IMR-90 (cell line): ENCODE measurements at regions not wholly inside any gene's neighbourhood (a gene's known extent, or its start where the extent isn't known, plus 50 kb on each side); places are given as distances from the start of the nearest gene placed in this dataset.

Experiments
- ATAC-seq: fragments of 200-7000 bp; cut with Tn5 transposase; 2 replicates; pipeline ENCODE4 v1.9.1; 2020; ENCODE audit warnings: low read depth, mild to moderate bottlenecking, moderate library complexity
- BruUV-seq: library from RNA; stranded (reverse); fragments of 400-500 nt; replicated peaks from 2 replicates; lab custom pipeline; 2021; lab: Mats Ljungman, UMichigan
- CTCF ChIA-PET: fragments of 300-600 bp; formaldehyde crosslinking; extraction: SDS; loops from one replicate; lab custom pipeline; 2021; ENCODE audit warnings: antibody characterized with exemption; lab: Yijun Ruan, JAX
- POLR2A ChIA-PET: fragments of 300-600 bp; sonication (Branson Sonifier 250); formaldehyde crosslinking; loops from one replicate; lab custom pipeline; 2022; ENCODE audit warnings: antibody characterized with exemption; ENCODE audit not compliant: unreplicated experiment; lab: Charles Lee
- DNase-seq: peaks from one replicate; pipeline ENCODE4 v3.0.0; 2013
- H2AFZ ChIP-seq: replicated peaks from 2 replicates; pipeline ENCODE3; 2013; ENCODE audit warnings: low read length, mild to moderate bottlenecking; ENCODE audit not compliant: poor library complexity
- H2AK5ac ChIP-seq: 2 replicates; pipeline ENCODE4 v1.6.1; 2013; ENCODE audit warnings: low read depth, low read length, inconsistent platforms
- H2AK9ac ChIP-seq: replicated peaks from 2 replicates; pipeline ENCODE3; 2013; ENCODE audit warnings: mild to moderate bottlenecking, low read depth, low read length, moderate library complexity; ENCODE audit not compliant: poor library complexity
- H2BK120ac ChIP-seq: 2 replicates; pipeline ENCODE4 v1.6.1; 2013; ENCODE audit warnings: low read depth, low read length, inconsistent platforms
- H2BK15ac ChIP-seq: 3 replicates; pipeline ENCODE4 v1.6.1; 2013; ENCODE audit warnings: low read depth, low read length, inconsistent platforms
- H2BK20ac ChIP-seq: 2 replicates; pipeline ENCODE4 v1.6.1; 2013; ENCODE audit warnings: low read depth, mild to moderate bottlenecking, inconsistent platforms, low read length, moderate library complexity
- H2BK5ac ChIP-seq: 2 replicates; pipeline ENCODE4 v1.6.1; 2013; ENCODE audit warnings: mild to moderate bottlenecking, low read depth, low read length, inconsistent platforms; ENCODE audit not compliant: poor library complexity, severe bottlenecking
- H3K14ac ChIP-seq: replicated peaks from 2 replicates; pipeline ENCODE4 v1.6.1; 2013; ENCODE audit warnings: low read depth, low read length, inconsistent platforms
- H3K18ac ChIP-seq: 2 replicates; pipeline ENCODE4 v1.6.1; 2013; ENCODE audit warnings: low read depth, low read length, control low read depth
- H3K23ac ChIP-seq: 2 replicates; pipeline ENCODE4 v1.6.1; 2013; ENCODE audit warnings: low read depth, low read length, inconsistent platforms
- H3K27ac ChIP-seq: 2 replicates; pipeline ENCODE4 v1.5.1; 2013; ENCODE audit warnings: mild to moderate bottlenecking, control low read depth, low read length; ENCODE audit not compliant: insufficient read depth
- H3K27me3 ChIP-seq: 2 replicates; pipeline ENCODE4 v1.6.1; 2013; ENCODE audit warnings: low read length; ENCODE audit not compliant: control insufficient read depth, insufficient read depth
- H3K36me3 ChIP-seq: 2 replicates; pipeline ENCODE4 v1.6.1; 2013; ENCODE audit warnings: low read length, mixed read lengths; ENCODE audit not compliant: control insufficient read depth, insufficient read depth
- H3K4ac ChIP-seq: 2 replicates; pipeline ENCODE4 v1.6.1; 2013; ENCODE audit warnings: low read depth, low read length, inconsistent platforms
- H3K4me1 ChIP-seq: 2 replicates; pipeline ENCODE4 v1.6.1; 2013; ENCODE audit warnings: low read length, mixed read lengths; ENCODE audit not compliant: control insufficient read depth, insufficient read depth
- H3K4me2 ChIP-seq: 2 replicates; pipeline ENCODE4 v1.6.1; 2013; ENCODE audit warnings: low read depth, mild to moderate bottlenecking, control low read depth, low read length, moderate library complexity
- H3K4me3 ChIP-seq: 2 replicates; pipeline ENCODE4 v1.5.1; 2013; ENCODE audit warnings: low read depth, mild to moderate bottlenecking, control low read depth, low read length, moderate library complexity; ENCODE audit not compliant: insufficient read depth
- H3K56ac ChIP-seq: 2 replicates; pipeline ENCODE4 v1.6.1; 2013; ENCODE audit warnings: low read length, inconsistent platforms; ENCODE audit not compliant: insufficient read depth; ENCODE audit errors: extremely low read depth
- H3K79me1 ChIP-seq, 2 experiments: 2 replicates each; pipeline ENCODE4 v1.6.1; 2013; ENCODE audit warnings: low read length in 2 of 2, inconsistent platforms in 1 of 2, low read depth in 1 of 2
- H3K9ac ChIP-seq: 2 replicates; pipeline ENCODE4 v1.6.1; 2013; ENCODE audit warnings: low read depth, low read length, control low read depth
- H3K9me1 ChIP-seq: 2 replicates; pipeline ENCODE4 v1.6.1; 2013; ENCODE audit warnings: low read length, inconsistent platforms; ENCODE audit not compliant: insufficient read depth
- H3K9me3 ChIP-seq: 2 replicates; pipeline ENCODE4 v1.6.1; 2013; ENCODE audit warnings: low read length; ENCODE audit not compliant: control insufficient read depth, insufficient read depth
- H4K20me1 ChIP-seq: 2 replicates; pipeline ENCODE4 v1.6.1; 2013; ENCODE audit warnings: low read length, inconsistent platforms; ENCODE audit not compliant: insufficient read depth
- H4K5ac ChIP-seq: 2 replicates; pipeline ENCODE4 v1.6.1; 2013; ENCODE audit warnings: mild to moderate bottlenecking, low read depth, low read length, control low read depth
- H4K8ac ChIP-seq, 2 experiments: 2 replicates each; pipeline ENCODE4 v1.6.1; 2013; ENCODE audit warnings: low read depth in 2 of 2, low read length in 2 of 2, control low read depth in 1 of 2, inconsistent platforms in 1 of 2
- H4K91ac ChIP-seq: 2 replicates; pipeline ENCODE4 v1.6.1; 2013; ENCODE audit warnings: low read depth, low read length, inconsistent platforms; ENCODE audit not compliant: insufficient read depth
- CHD1 ChIP-seq: IDR thresholded peaks from 2 replicates; pipeline ENCODE4 v1.6.1; 2012; ENCODE audit warnings: low read depth, low read length, improper control_type of control experiment
- FOS ChIP-seq: fragments of 150-350 bp; IDR thresholded peaks from 2 replicates; pipeline ENCODE4 v1.6.1; 2016; ENCODE audit warnings: low read depth, low read length
- MAFK ChIP-seq: IDR thresholded peaks from 2 replicates; pipeline ENCODE4 v1.6.1; 2012; ENCODE audit warnings: low read depth, low read length, improper control_type of control experiment
- MAZ ChIP-seq: IDR thresholded peaks from 2 replicates; pipeline ENCODE4 v1.6.1; 2012; ENCODE audit warnings: low read depth, mild to moderate bottlenecking, low read length, improper control_type of control experiment, moderate library complexity, borderline replicate concordance
- USF2 ChIP-seq: fragments of 150-350 bp; IDR thresholded peaks from 2 replicates; pipeline ENCODE4 v1.6.1; 2017; ENCODE audit warnings: mild to moderate bottlenecking, antibody characterized with exemption, low read length, low read depth
- WGBS, 2 experiments: methylation state at CpG; one replicate each; pipeline versions ENCODE4 v1.1.5 to v1.1.7; 2013; ENCODE audit warnings: missing lambda C conversion rate in 2 of 2; ENCODE audit not compliant: insufficient read length in 1 of 2; ENCODE audit errors: extremely low coverage in 2 of 2; 5-methylcytosine and 5-hydroxymethylcytosine counted together
- dilution Hi-C: fragments of 300-500 bp; cut with HindIII; formaldehyde crosslinking; loops from one replicate; pipeline ENCODE4 v1.14.3; 2018; ENCODE audit warnings: low sequenced_read_pairs; ENCODE audit not compliant: unreplicated experiment
- in situ Hi-C: fragments of 300-500 bp; cut with MboI; formaldehyde crosslinking; loops from 3 replicates; pipeline ENCODE4 v1.14.3; 2019; ENCODE audit warnings: low sequenced_read_pairs, inconsistent platforms, mixed read lengths
- intact Hi-C: fragments of 100-400 bp; cut with micrococcal nuclease; formaldehyde crosslinking; loops from 2 replicates; pipeline ENCODE4 v1.10.0; 2022

- Histone ChIP-seq H3K27ac (no peak overlapping the region), H2AK5ac (no peak overlapping the region), H4K91ac (no peak overlapping the region), H2BK5ac (no peak overlapping the region), H3K36me3 (no peaks in the 10 kb centered on the region), H2AK9ac (no peak overlapping the region), H3K4me3 (no peak overlapping the region), H2AFZ (no peak overlapping the region), H4K20me1 (no peaks in the 10 kb centered on the region), H2BK20ac (no peak overlapping the region), H4K8ac (no peak overlapping the region), H3K9me3 (peaks cover 59% of the 10 kb centered on the region), H2BK120ac (no peak overlapping the region), H3K14ac (no peak overlapping the region), H3K9ac (no peak overlapping the region), H3K23ac (no peak overlapping the region), H3K9me1 (no peaks in the 10 kb centered on the region), H3K4me1 (no peaks in the 10 kb centered on the region), H3K56ac (no peak overlapping the region), H3K4ac (no peak overlapping the region), H3K79me1 (no peaks in the 10 kb centered on the region), H2BK15ac (no peak overlapping the region), H3K18ac (no peak overlapping the region), H3K4me2 (no peak overlapping the region), H3K27me3 (no peaks in the 10 kb centered on the region), H4K5ac (no peak overlapping the region)
- TF ChIP-seq FOS (no peak), CHD1 (no peak), USF2 (no peak), MAZ (no peak), MAFK (no peak)
- no peak for DNase-seq
- intact Hi-C loops, result no loop called here
- CTCF ChIA-PET, result no interaction called here
- BruUV-seq, result no TSS peak
- dilution Hi-C loops, result no loop called here
- WGBS, 2 experiments, result 71% methylated on average over 1 of the region's 4 CpGs; no CpG with 5 or more reads in 1 of the 2 experiments
- ATAC-seq, result no peak
- in situ Hi-C loops, result no loop called here
- POLR2A ChIA-PET, result no interaction called here
Measured at GRCh38 chr2:239596253-239596652, 195.4 kb upstream of the HDAC4 start.
